Skin of body (tissue), 1 donor: ENCODE measurements at regions not wholly inside any gene's neighbourhood (a gene's known extent, or its start where the extent isn't known, plus 50 kb on each side); places are given as distances from the start of the nearest gene placed in this dataset.
A peak's percentile ranks its signal among the peaks of the same experiment; 100 is the strongest.

Experiments used
- DNase-seq: peaks from one replicate; lab custom pipeline; 2025; lab: John Stamatoyannopoulos, UW

GRCh38 chr15:77541421-77542181 is 91.1 kb downstream of the LINGO1 start:
- DNase-seq: peak; percentile 68

- DNase-seq: no peak
These were observed 92.2 kb downstream of the LINGO1 start for GRCh38 chr15:77540312-77541060.

GRCh38 chr15:77538793-77539497 is 93.8 kb downstream of the LINGO1 start:
- DNase-seq: no peak

- DNase-seq: no peak
These were observed 94.7 kb downstream of the LINGO1 start for GRCh38 chr15:77538027-77538451.

- no peak for DNase-seq
These were observed 95.7 kb downstream of the LINGO1 start for GRCh38 chr15:77537006-77537405.

- DNase-seq: no peak
These were observed 96.9 kb downstream of the LINGO1 start for GRCh38 chr15:77535845-77536244.
